H1 (cell line): ENCODE measurements at regions not wholly inside any gene's neighbourhood (a gene's known extent, or its start where the extent isn't known, plus 50 kb on each side); places are given as distances from the start of the nearest gene placed in this dataset.

ENCODE experiments used
- CTCF ChIA-PET: fragments of 300-600 bp; sonication (Branson Sonifier 250); formaldehyde crosslinking; loops from one replicate; lab custom pipeline; 2021; ENCODE audit not compliant: partially characterized antibody; lab: Charles Lee
- POLR2A ChIA-PET: fragments of 300-600 bp; sonication (Branson Sonifier 250); formaldehyde crosslinking; loops from one replicate; lab custom pipeline; 2021; ENCODE audit warnings: inconsistent platforms; ENCODE audit not compliant: partially characterized antibody; lab: Charles Lee
- DNase-seq, 2 experiments: peaks; one replicate each; pipeline versions ENCODE4 v3.0.0 to v3.0.0-alpha.2; 2010 to 2022; ENCODE audit warnings: low spot score in 2 of 2, low read depth in 1 of 2, mixed read lengths in 1 of 2
- FAIRE-seq: peaks from 2 replicates; lab custom pipeline; 2011; peaks lifted over from hg19 to GRCh38; lab: Jason Lieb, UNC
- H2AFZ ChIP-seq: 2 replicates; pipeline ENCODE4 v1.8.1; 2012; ENCODE audit warnings: low read length, inconsistent platforms
- H2AK5ac ChIP-seq: 2 replicates; pipeline ENCODE4 v1.6.1; 2013; ENCODE audit warnings: low read depth, low read length
- H2BK120ac ChIP-seq: replicated peaks from 2 replicates; pipeline ENCODE3; 2013; ENCODE audit warnings: low read depth, low read length, inconsistent platforms
- H2BK12ac ChIP-seq: 2 replicates; pipeline ENCODE4 v1.6.1; 2013; ENCODE audit warnings: low read depth, low read length
- H2BK15ac ChIP-seq: 2 replicates; pipeline ENCODE4 v1.6.1; 2013; ENCODE audit warnings: low read length
- H2BK20ac ChIP-seq: 2 replicates; pipeline ENCODE4 v1.6.1; 2013; ENCODE audit warnings: low read length
- H2BK5ac ChIP-seq: 2 replicates; pipeline ENCODE4 v1.6.1; 2013; ENCODE audit warnings: low read depth, low read length
- H3K14ac ChIP-seq: 2 replicates; pipeline ENCODE4 v1.6.1; 2013; ENCODE audit warnings: inconsistent platforms; ENCODE audit not compliant: insufficient read length
- H3K18ac ChIP-seq: 2 replicates; pipeline ENCODE4 v1.6.1; 2013; ENCODE audit warnings: low read length; ENCODE audit errors: extremely low read depth
- H3K23ac ChIP-seq: 2 replicates; pipeline ENCODE4 v1.6.1; 2013; ENCODE audit warnings: inconsistent platforms; ENCODE audit not compliant: insufficient read length
- H3K23me2 ChIP-seq: 2 replicates; pipeline ENCODE4 v1.6.1; 2013; ENCODE audit warnings: low read depth, low read length
- H3K27ac ChIP-seq: 2 replicates; pipeline ENCODE4 v1.6.1; 2011; ENCODE audit warnings: low read depth, low read length, inconsistent platforms
- H3K27me3 ChIP-seq, 4 experiments: replicated peaks in 1 of 4; 1 replicate in 1 of 4; 2 replicates in 3 of 4; pipeline versions ENCODE4 v1.6.1 to v1.8.1; 2011 to 2013; ENCODE audit warnings: low read length in 3 of 4, mild to moderate bottlenecking in 3 of 4, inconsistent platforms in 2 of 4, mixed read lengths in 2 of 4, moderate library complexity in 1 of 4; ENCODE audit not compliant: control insufficient read depth in 3 of 4, insufficient read depth in 3 of 4; ENCODE audit errors: extremely low read depth in 1 of 4
- H3K36me3 ChIP-seq, 4 experiments: 2 replicates each; pipeline versions ENCODE4 v1.6.1 to v1.8.1; 2011 to 2013; ENCODE audit warnings: mild to moderate bottlenecking in 4 of 4, low read length in 3 of 4, moderate library complexity in 2 of 4, control low read depth in 1 of 4, inconsistent platforms in 1 of 4; ENCODE audit not compliant: insufficient read depth in 4 of 4, control insufficient read depth in 2 of 4
- H3K4ac ChIP-seq: replicated peaks from 2 replicates; pipeline ENCODE3; 2013; ENCODE audit warnings: low read length, low read depth, mixed read lengths, inconsistent platforms; ENCODE audit not compliant: insufficient read length
- H3K4me1 ChIP-seq, 4 experiments: replicated peaks in 1 of 4; 1 replicate in 1 of 4; 2 replicates in 3 of 4; pipeline versions ENCODE4 v1.6.1 to v1.8.1; 2011 to 2013; ENCODE audit warnings: low read length in 3 of 4, inconsistent platforms in 2 of 4, mixed read lengths in 1 of 4; ENCODE audit not compliant: insufficient read depth in 4 of 4, control insufficient read depth in 3 of 4
- H3K4me2 ChIP-seq, 2 experiments: 2 replicates each; pipeline versions ENCODE4 v1.6.1 to v1.8.1; 2011 to 2013; ENCODE audit warnings: low read depth in 2 of 2, low read length in 2 of 2, control low read depth in 1 of 2, inconsistent platforms in 1 of 2, mild to moderate bottlenecking in 1 of 2; ENCODE audit not compliant: insufficient read depth in 1 of 2
- H3K4me3 ChIP-seq, 4 experiments: fragments of 200-600, 300-600 bp in 1 of 4; sonication (generic), shearing (Covaris generic), sonication (Bioruptor Twin) in 1 of 4; 2 replicates each; pipeline versions ENCODE4 v1.5.1 to v1.8.1; 2011 to 2016; ENCODE audit warnings: low read length in 4 of 4, low read depth in 3 of 4, control low read depth in 2 of 4, inconsistent platforms in 2 of 4, mild to moderate bottlenecking in 2 of 4, mixed read lengths in 1 of 4, moderate library complexity in 1 of 4; ENCODE audit not compliant: insufficient read depth in 2 of 4; ENCODE audit errors: extremely low read depth in 1 of 4
- H3K56ac ChIP-seq: replicated peaks from 2 replicates; pipeline ENCODE3; 2013; ENCODE audit warnings: low read depth, mild to moderate bottlenecking, mixed read lengths, low read length, inconsistent platforms; ENCODE audit not compliant: insufficient read length
- H3K79me1 ChIP-seq: 2 replicates; pipeline ENCODE4 v1.6.1; 2013; ENCODE audit warnings: low read depth, low read length, control low read depth
- H3K79me2 ChIP-seq, 2 experiments: 2 replicates each; pipeline versions ENCODE4 v1.6.1 to v1.8.1; 2012 to 2013; ENCODE audit warnings: low read length in 2 of 2, mild to moderate bottlenecking in 2 of 2, inconsistent platforms in 1 of 2; ENCODE audit not compliant: insufficient read depth in 2 of 2, control insufficient read depth in 1 of 2
- H3K9ac ChIP-seq, 4 experiments: replicated peaks in 1 of 4; 1 replicate in 1 of 4; 2 replicates in 3 of 4; pipeline versions ENCODE4 v1.6.1 to v1.8.1; 2011 to 2013; ENCODE audit warnings: low read depth in 3 of 4, low read length in 3 of 4, control low read depth in 2 of 4, mild to moderate bottlenecking in 2 of 4, moderate library complexity in 2 of 4, inconsistent platforms in 1 of 4; ENCODE audit errors: extremely low read depth in 1 of 4
- H3K9me3 ChIP-seq, 2 experiments: 2 replicates each; pipeline versions ENCODE4 v1.6.1 to v1.8.1; 2012 to 2013; ENCODE audit warnings: mild to moderate bottlenecking in 2 of 2, moderate library complexity in 2 of 2, control low read depth in 1 of 2, inconsistent platforms in 1 of 2, low read depth in 1 of 2, low read length in 1 of 2, mixed read lengths in 1 of 2; ENCODE audit not compliant: insufficient read depth in 2 of 2
- H4K20me1 ChIP-seq, 2 experiments: replicated peaks in 1 of 2; 2 replicates each; pipeline versions ENCODE3 to v1.8.1; 2011 to 2013; ENCODE audit warnings: inconsistent platforms in 2 of 2, low read length in 2 of 2, mild to moderate bottlenecking in 1 of 2; ENCODE audit not compliant: insufficient read depth in 2 of 2, control insufficient read depth in 1 of 2
- H4K5ac ChIP-seq: 2 replicates; pipeline ENCODE4 v1.6.1; 2013; ENCODE audit warnings: low read length, low read depth, mixed read lengths, inconsistent platforms; ENCODE audit not compliant: insufficient read length
- H4K8ac ChIP-seq: 2 replicates; pipeline ENCODE4 v1.8.0; 2013; ENCODE audit warnings: mild to moderate bottlenecking, moderate library complexity, low read length, inconsistent platforms; ENCODE audit not compliant: insufficient read depth; ENCODE audit errors: extremely low read depth
- H4K91ac ChIP-seq: replicated peaks from 2 replicates; pipeline ENCODE3; 2013; ENCODE audit warnings: low read length, mixed read lengths, inconsistent platforms; ENCODE audit not compliant: insufficient read length
- ATF2 ChIP-seq: IDR thresholded peaks from 2 replicates; pipeline ENCODE4 v1.6.1; 2012; ENCODE audit warnings: low read length, inconsistent platforms
- BCL11A ChIP-seq, 2 experiments: IDR thresholded peaks; one replicate each; pipeline ENCODE4 v1.6.1; 2011; ENCODE audit warnings: low read depth in 2 of 2, low read length in 2 of 2, mild to moderate bottlenecking in 2 of 2
- CHD1 ChIP-seq: IDR thresholded peaks from 2 replicates; pipeline ENCODE4 v1.6.1; 2012; ENCODE audit warnings: low read depth, low read length, improper control_type of control experiment
- CHD2 ChIP-seq: IDR thresholded peaks from 2 replicates; pipeline ENCODE4 v1.6.1; 2012; ENCODE audit warnings: low read length, improper control_type of control experiment
- CTBP2 ChIP-seq: IDR thresholded peaks from 2 replicates; pipeline ENCODE4 v1.7.0; 2011; ENCODE audit warnings: borderline replicate concordance, mild to moderate bottlenecking, moderate library complexity, mixed read lengths, low read length; ENCODE audit not compliant: insufficient read depth, insufficient read length
- E2F6 ChIP-seq: IDR thresholded peaks from 2 replicates; pipeline ENCODE4 v1.6.1; 2012; ENCODE audit warnings: inconsistent platforms
- MAFK ChIP-seq: IDR thresholded peaks from 2 replicates; pipeline ENCODE4 v1.6.1; 2012; ENCODE audit warnings: low read depth, mild to moderate bottlenecking, improper control_type of control experiment, low read length
- NRF1 ChIP-seq: IDR thresholded peaks from 2 replicates; pipeline ENCODE4 v1.6.1; 2011; ENCODE audit warnings: mild to moderate bottlenecking, low read depth, low read length, improper control_type of control experiment
- RNF2 ChIP-seq: fragments of 200-900, 300-1000 bp; sonication (generic); IDR thresholded peaks from 2 replicates; pipeline ENCODE4 v1.7.1; 2016; ENCODE audit warnings: borderline replicate concordance, low read depth, mild to moderate bottlenecking, antibody characterized with exemption, low read length; ENCODE audit not compliant: poor library complexity, severe bottlenecking; ENCODE audit errors: missing control alignments
- SIX5 ChIP-seq: IDR thresholded peaks from 2 replicates; pipeline ENCODE4 v1.6.1; 2011; ENCODE audit warnings: mild to moderate bottlenecking, low read depth, low read length
- TBP ChIP-seq: IDR thresholded peaks from 2 replicates; pipeline ENCODE4 v1.6.1; 2011; ENCODE audit warnings: low read depth, low read length, improper control_type of control experiment
- TCF12 ChIP-seq: IDR thresholded peaks from 2 replicates; pipeline ENCODE4 v1.6.1; 2011; ENCODE audit warnings: low read depth, mild to moderate bottlenecking, low read length
- WGBS, 2 experiments: shearing (Covaris generic) in 1 of 2; methylation state at CpG; one replicate each; pipeline versions ENCODE4 v1.1.6 to v1.1.7; 2013 to 2015; ENCODE audit warnings: low lambda C conversion rate in 2 of 2, mixed read lengths in 2 of 2, inconsistent platforms in 1 of 2, low coverage in 1 of 2, missing lambda C conversion rate in 1 of 2; ENCODE audit not compliant: insufficient replicate concordance in 2 of 2, insufficient coverage in 1 of 2, insufficient read length in 1 of 2; ENCODE audit errors: extremely low coverage in 1 of 2, missing lambda C conversion rate in 1 of 2; 5-methylcytosine and 5-hydroxymethylcytosine counted together

GRCh38 chr4:96164814-96165351, 325.0 kb downstream of the PDHA2 start:
- H3K4me2 ChIP-seq = no peak overlapping the region
- no peak for TF ChIP-seq TCF12
- TF ChIP-seq NRF1 = no peak
- TF ChIP-seq MAFK = no peak
- no peak for TF ChIP-seq CHD2
- no peak for TF ChIP-seq TBP
- no peak for TF ChIP-seq ATF2
- no peak for TF ChIP-seq E2F6
- TF ChIP-seq CHD1 = no peak
- no peak for TF ChIP-seq RNF2
- no peak for TF ChIP-seq BCL11A (IDR thresholded peaks at IDR 0.05; ENCODE audit: low read depth in 2 of 2, low read length in 2 of 2)
- TF ChIP-seq SIX5 = no peak
- TF ChIP-seq CTBP2 = no peak

More at GRCh38 chr4:96164814-96165351, 325.0 kb downstream of the PDHA2 start:
- no peak overlapping the region for H3K4ac ChIP-seq
- H3K79me2 ChIP-seq = no peaks in the 10 kb centered on the region
- H2BK20ac ChIP-seq = no peak overlapping the region
- H3K9ac ChIP-seq = no peak overlapping the region
- ChIA-PET CTCF (no interaction called here), POLR2A (no interaction called here)
- no peak overlapping the region for H4K91ac ChIP-seq
- no peaks in the 10 kb centered on the region for H3K4me1 ChIP-seq
- no peaks in the 10 kb centered on the region for H3K27me3 ChIP-seq
- no peak overlapping the region for H2BK120ac ChIP-seq
- no peak for DNase-seq
- no peak overlapping the region for H3K4me3 ChIP-seq
- H4K20me1 ChIP-seq = no peaks in the 10 kb centered on the region
- no peak overlapping the region for H3K23ac ChIP-seq
- H2AFZ ChIP-seq = no peak overlapping the region
- FAIRE-seq = peak; percentile 7
- no peak overlapping the region for H3K27ac ChIP-seq
- H3K14ac ChIP-seq = no peak overlapping the region
- no peak overlapping the region for H3K56ac ChIP-seq
- H4K8ac ChIP-seq = no peak overlapping the region
- no peak overlapping the region for H2BK15ac ChIP-seq
- no peak overlapping the region for H2BK12ac ChIP-seq
- H3K36me3 ChIP-seq = no peaks in the 10 kb centered on the region
- no peaks in the 10 kb centered on the region for H3K23me2 ChIP-seq
- no peak overlapping the region for H2BK5ac ChIP-seq
- 94% methylated on average over 3 of the region's 3 CpGs; no CpG with 5 or more reads in 1 of the 2 experiments for WGBS, 2 experiments
- H3K79me1 ChIP-seq = no peaks in the 10 kb centered on the region
- no peak overlapping the region for H2AK5ac ChIP-seq
- no peak overlapping the region for H4K5ac ChIP-seq
- H3K18ac ChIP-seq = no peak overlapping the region
- no peaks in the 10 kb centered on the region for H3K9me3 ChIP-seq
